ENCODE measurements at regions not wholly inside any gene's neighbourhood (a gene's known extent, or its start where the extent isn't known, plus 50 kb on each side); places are given as distances from the start of the nearest gene placed in this dataset.

- DNase-seq, result no peak
Measured at GRCh38 chr19:28247243-28247642, 965.7 kb downstream of the UQCRFS1 start.

GRCh38 chr19:28245937-28246336 lies 967.0 kb downstream of the UQCRFS1 start:
- no peak for DNase-seq

- DNase-seq, result no peak
Measured at GRCh38 chr19:28244966-28245365, 968.0 kb downstream of the UQCRFS1 start.

- DNase-seq, result no peak
Measured at GRCh38 chr19:28242317-28242927, 970.5 kb downstream of the UQCRFS1 start.

- DNase-seq, result no peak
Measured at GRCh38 chr19:28239270-28239669, 973.7 kb downstream of the UQCRFS1 start.

- no peak for DNase-seq
Measured at GRCh38 chr19:28238270-28238820, 974.6 kb downstream of the UQCRFS1 start.

GRCh38 chr19:28235606-28236125 lies 977.3 kb downstream of the UQCRFS1 start:
- DNase-seq, result no peak

- DNase-seq, result no peak
Measured at GRCh38 chr19:28234637-28235036, 978.3 kb downstream of the UQCRFS1 start.

GRCh38 chr19:28228854-28229253 lies 984.1 kb downstream of the UQCRFS1 start:
- DNase-seq, result no peak

- no peak for DNase-seq
Measured at GRCh38 chr19:28224441-28224840, 988.5 kb downstream of the UQCRFS1 start.

- DNase-seq, result no peak
Measured at GRCh38 chr19:28221736-28222135, 991.2 kb downstream of the UQCRFS1 start.

- DNase-seq, result no peak
Measured at GRCh38 chr19:28218728-28219127, 994.2 kb downstream of the UQCRFS1 start.

GRCh38 chr19:28217022-28217421 lies 995.9 kb downstream of the UQCRFS1 start:
- no peak for DNase-seq

- DNase-seq, result no peak
Measured at GRCh38 chr19:28213470-28214082, 999.4 kb downstream of the UQCRFS1 start.

- DNase-seq, result no peak
Measured at GRCh38 chr19:28210886-28211285, 1002.1 kb downstream of the UQCRFS1 start.

- no peak for DNase-seq
Measured at GRCh38 chr19:28208745-28209144, 1004.2 kb downstream of the UQCRFS1 start.

GRCh38 chr19:28207244-28207643 lies 1005.7 kb downstream of the UQCRFS1 start:
- DNase-seq, result no peak

GRCh38 chr19:28201462-28201943 lies 1011.4 kb downstream of the UQCRFS1 start:
- DNase-seq, result no peak

- DNase-seq, result no peak
Measured at GRCh38 chr19:28199323-28199722, 1013.6 kb downstream of the UQCRFS1 start.

- DNase-seq, result no peak
Measured at GRCh38 chr19:28196961-28197360, 1016.0 kb downstream of the UQCRFS1 start.

GRCh38 chr19:28196101-28196500 lies 1016.9 kb downstream of the UQCRFS1 start:
- no peak for DNase-seq

GRCh38 chr19:28185646-28186045 lies 1027.3 kb downstream of the UQCRFS1 start:
- no peak for DNase-seq

- DNase-seq, result no peak
Measured at GRCh38 chr19:28184997-28185396, 1028.0 kb downstream of the UQCRFS1 start.

GRCh38 chr19:28176193-28176592 lies 1036.8 kb downstream of the UQCRFS1 start:
- no peak for DNase-seq
